NCI-H1930 (cell line): ENCODE measurements at regions not wholly inside any gene's neighbourhood (a gene's known extent, or its start where the extent isn't known, plus 50 kb on each side); places are given as distances from the start of the nearest gene placed in this dataset.

Experiments
- DNase-seq, 2 experiments: peaks; one replicate each; lab custom pipeline; 2025; lab: John Stamatoyannopoulos, UW

DNA sequence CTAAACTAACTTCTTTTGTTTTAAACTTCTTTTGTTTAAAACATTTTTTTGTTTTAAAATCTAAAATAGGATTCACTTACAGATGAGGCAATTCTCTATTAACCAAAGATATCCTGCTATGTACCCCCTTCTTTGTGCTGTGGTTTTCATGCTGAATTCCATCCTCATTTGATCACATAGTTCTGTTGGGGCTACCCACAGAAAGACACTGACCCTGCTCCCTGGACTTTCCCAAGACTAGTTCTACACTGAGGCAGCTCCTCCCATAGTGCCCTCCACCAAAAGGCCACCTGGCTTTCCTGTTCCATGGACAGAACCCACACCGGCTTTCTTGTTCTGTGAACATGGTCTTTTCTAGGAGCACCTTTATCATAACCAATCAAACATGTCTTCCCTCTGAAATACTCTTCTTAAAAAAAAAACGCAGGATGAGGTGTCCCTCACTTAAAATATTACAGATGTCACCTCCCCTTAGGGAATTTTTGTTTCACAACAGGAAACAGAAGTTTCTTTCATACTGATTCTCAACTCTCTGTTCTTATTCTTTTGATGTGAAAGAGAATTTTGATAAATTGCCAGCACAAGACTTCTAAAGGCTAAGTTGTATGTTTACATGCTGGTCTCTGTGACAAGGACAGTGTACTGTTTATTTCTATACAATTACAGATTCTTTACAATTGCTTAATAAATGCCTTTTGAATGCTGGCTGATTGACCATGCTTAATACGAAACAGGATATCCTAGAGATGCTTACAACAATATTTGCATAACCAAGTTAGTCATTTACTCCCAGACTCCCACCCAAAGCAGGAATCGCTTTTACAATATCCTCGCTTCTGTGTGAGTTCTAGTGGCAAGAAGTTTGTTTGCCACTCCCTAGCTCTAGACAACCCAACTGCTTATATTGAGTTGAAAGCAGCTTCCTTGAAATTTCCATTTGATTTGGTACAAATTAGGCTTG is 300.4 kb downstream of the DTWD2 start:
- no peak for DNase-seq

DNA sequence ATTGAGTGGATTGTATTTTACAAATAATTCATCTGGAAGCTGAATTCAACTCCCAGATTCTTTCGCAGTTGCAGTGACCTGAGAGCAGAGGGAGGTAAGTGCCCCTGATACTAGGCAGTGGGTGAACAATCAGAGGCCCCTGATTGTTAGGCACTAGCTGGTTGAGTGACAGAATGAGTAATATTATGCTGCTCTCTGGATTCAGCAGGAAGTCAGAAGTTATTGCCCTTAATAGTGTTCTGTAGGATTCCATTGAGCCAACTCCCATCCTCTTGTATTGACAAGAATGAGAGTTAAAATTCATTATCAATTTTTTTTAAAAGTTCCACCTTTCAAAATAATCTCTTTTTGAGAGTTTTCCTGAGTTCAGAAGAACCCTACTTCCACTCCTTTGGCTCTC is 301.2 kb downstream of the DTWD2 start:
- no peak for DNase-seq

GRCh38 chr5:118681655-118682054 is 306.7 kb downstream of the DTWD2 start:
- no peak for DNase-seq

- no peak for DNase-seq
These were observed 308.9 kb downstream of the DTWD2 start for GRCh38 chr5:118679264-118679940.

DNA sequence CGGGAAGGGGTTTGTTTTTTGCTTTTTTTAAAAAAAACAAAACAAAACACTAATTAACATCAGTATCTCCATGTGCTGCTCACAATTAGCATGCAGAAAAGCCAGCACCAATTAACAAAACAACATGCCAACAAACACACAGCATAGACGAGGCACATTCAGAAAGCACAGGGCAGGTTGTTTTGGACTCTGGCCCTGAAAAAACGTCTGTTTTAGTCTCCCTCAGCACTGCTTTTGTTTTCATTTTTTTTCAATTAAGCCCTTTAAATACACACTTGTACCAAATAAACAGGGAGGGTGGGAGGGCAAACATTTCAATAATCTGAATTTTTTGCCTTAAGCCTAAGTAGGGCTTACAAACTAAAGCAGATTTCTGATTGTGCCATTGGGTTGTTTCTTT is 309.6 kb downstream of the DTWD2 start:
- no peak for DNase-seq

GRCh38 chr5:118675247-118675646 is 313.1 kb downstream of the DTWD2 start:
- no peak for DNase-seq

- no peak for DNase-seq
These were observed 330.8 kb downstream of the DTWD2 start for GRCh38 chr5:118657576-118657975.

DNA sequence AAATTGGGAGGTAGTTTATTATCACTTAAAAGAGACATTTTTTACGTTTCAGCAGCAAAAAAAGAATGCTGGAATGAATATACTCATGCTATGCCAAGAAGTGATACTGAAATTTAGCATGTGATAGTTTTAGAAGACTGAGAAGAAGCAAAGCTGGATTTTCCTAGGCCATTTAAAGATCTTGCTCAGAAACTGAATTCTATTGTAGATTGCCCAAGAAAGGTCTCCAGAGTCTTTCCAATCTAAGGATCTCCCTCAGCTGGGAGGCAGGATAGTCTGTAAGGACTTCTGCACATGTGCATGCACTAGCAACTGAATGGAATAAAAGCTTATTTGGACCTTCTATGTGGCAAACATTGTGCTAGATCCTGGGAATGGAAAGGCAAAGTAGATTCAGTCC is 334.5 kb downstream of the DTWD2 start:
- no peak for DNase-seq

DNA sequence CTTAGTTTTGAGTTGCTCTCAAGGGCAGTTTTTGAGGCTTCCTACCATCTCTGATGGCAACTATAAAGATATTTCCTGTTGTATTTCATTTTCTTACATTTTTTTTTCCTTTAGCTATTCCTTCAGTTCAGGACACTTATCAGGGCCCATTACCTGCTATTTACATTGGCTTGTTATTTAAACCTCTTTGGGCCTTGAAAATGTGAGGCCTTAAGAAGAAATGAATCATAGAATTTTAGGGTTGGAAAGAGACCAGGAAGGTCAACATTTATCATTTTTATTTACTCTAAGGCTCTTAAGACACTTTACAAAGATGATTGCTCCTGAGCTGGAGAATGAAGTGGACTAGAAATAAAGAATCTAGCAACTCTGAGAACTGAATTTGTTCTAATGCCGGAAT is 335.2 kb downstream of the DTWD2 start:
- DNase-seq, result no peak

DNA sequence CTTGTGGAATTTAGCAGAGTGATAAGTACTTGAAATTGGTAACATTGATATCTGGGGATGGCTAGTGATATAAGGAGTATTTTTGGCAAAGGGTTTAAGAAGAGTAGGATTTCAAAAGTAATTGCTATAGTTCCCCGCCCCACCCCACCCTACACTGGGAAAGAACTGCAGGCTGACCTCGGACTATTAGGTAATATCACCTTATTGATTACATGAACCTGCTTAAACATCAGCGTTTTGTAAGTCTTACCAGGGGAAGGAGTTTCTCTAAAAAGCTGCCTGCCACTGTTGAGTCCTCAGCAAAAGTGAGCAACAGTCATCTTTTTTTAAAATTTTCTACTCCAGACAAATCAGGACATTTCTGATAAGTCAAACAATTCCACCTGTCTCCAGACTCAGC is 337.3 kb downstream of the DTWD2 start:
- DNase-seq, result no peak

- no peak for DNase-seq
These were observed 340.8 kb downstream of the DTWD2 start for GRCh38 chr5:118647587-118647986.

DNA sequence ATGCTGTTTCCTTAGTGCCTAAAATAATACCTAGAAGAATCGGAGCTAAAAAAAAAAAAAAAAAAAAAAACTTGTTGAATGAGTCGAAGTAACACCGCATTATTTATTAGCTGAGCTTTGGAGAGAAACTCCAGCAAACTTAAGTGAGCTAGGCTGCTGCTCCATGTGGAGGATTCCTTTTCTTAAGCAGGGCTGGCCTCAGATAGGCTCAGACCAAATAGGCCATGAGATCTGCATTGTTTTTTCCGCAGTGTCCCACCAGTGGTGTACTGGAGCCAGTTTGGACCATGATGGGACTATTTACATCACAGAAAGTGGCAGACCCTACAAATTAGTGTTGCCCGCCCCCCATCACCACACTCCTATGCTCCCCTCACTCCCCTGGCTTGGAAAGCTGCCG is 341.4 kb downstream of the DTWD2 start:
- no peak for DNase-seq

DNA sequence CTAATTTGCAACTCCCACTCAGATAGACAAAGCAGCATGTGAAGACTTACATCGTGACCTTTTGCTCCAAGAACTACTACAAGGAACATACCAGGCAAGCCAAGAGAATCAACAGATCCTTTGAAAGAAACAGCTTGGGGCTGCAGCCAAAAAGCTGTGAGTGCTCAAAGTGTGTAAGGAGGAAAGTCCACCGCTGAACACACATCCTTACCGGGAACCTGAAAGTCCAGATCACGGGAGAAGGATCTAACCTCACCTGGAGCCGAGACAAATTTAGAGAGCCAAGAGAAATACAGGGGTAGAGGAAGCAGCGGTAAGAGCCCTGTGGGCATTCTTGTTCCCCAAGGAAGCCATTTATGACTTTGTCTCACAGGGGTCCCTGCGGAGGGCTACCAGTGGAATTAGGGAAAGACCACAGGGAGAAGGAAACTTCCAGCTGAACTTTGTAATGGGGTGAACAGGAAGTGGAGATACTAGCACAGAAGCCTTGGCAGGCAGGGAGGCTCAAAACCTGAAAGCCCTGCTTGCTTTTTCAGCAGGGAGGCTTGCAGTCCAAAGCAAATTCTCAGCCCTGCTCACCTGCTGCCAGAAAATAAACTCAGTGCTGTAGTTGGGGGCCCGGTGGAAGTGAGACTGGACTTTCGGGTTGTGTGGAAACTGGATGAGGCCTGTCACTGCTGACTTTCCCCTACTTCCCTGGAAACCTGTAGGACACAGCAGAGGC is 350.2 kb downstream of the DTWD2 start:
- DNase-seq, result no peak

DNA sequence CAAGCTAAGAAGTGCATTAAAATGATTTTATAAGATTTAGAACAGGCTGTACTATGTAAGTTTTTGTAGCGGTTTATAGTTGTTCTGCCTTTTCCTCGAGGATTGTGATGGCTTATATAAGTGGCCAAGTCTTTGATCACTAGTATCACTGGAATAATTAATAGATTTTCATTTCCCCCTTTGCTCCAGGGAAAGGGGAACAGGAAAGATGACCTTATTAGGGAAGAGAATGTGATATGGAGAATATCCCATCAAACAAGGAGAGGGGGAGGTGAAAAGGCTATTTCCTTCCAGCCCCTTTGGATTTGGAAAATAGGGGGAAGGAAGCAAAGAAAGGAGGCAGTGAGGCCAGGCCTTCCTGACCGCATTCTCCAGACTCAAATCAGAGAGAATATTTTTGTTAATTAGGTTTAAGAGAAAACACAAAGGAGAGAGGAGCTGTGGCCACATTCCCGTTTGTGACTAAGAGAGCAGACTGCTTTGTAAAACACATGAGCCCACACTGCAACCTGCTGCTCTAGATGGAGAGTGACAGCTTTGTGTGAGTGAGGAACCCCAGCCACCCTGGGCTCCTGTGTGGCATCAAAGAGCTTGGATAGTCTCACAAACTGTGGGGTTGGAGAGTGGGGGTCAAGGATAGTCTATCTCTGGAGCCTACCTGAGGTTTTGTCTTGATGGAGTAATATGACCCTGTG is 359.5 kb downstream of the DTWD2 start:
- no peak for DNase-seq

- no peak for DNase-seq
These were observed 368.1 kb downstream of the DTWD2 start for GRCh38 chr5:118620233-118620632.

DNA sequence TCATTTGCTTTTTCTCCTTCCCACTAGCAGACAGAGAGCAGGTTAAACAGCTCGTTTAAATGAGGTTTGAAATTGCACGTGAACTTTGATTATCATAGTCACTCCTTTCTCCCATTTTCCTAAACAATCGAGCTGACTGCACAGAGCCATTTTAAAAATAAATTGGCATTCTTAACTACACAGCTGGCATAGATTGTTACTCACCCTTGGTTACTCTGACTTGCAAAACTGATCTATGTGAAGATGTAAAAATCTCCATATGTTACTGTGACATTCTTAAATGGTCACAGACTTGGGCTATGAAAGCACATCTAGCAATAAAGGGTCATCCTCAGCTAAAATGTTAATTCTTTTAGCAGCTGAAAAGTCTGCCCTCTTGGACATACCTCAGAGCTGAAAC is 368.5 kb downstream of the DTWD2 start:
- DNase-seq, result no peak

DNA sequence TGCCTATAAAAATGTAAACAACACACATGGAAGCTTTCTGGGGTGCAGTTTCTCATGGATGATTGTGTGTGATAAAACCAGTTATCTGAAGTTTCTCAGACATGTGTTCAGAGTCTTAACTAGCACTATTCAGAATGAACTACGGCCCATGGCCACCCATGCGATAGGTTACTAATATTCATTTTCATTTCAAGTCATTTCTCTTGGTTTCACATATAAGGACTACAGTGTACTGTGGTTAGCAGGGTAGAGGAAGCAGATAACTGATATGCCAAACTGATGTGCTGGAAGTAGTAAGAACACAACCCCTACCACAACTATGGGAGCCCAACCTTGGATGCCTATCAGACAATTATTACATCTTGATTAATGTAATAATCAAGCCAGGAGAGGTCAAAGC is 372.1 kb downstream of the DTWD2 start:
- no peak for DNase-seq

GRCh38 chr5:118614731-118615456 is 373.5 kb downstream of the DTWD2 start:
- no peak for DNase-seq

GRCh38 chr5:118611332-118611945 is 376.9 kb downstream of the DTWD2 start:
- no peak for DNase-seq

GRCh38 chr5:118606940-118607339 is 381.4 kb downstream of the DTWD2 start:
- DNase-seq, result no peak

DNA sequence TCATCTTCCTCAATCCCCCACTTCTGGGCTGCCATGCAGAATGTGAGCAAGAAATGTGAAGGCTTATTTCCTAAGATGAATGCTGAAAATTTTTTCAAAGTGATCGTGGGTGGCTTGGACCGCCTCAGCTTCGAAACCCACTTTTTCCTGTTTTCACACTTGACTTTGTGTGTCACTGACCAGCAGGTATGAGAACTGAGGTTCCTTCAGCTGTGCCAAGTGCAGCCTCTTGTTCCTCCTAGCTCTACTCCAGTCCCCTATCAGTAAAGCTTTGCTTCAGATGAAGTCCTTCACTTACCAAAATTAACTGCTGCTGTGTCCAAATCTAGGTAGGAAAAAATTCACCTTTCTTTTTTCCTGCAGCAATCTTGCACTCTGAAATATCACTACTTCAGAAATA is 382.6 kb downstream of the DTWD2 start:
- no peak for DNase-seq
